ENCODE measurements at regions not wholly inside any gene's neighbourhood (a gene's known extent, or its start where the extent isn't known, plus 50 kb on each side); places are given as distances from the start of the nearest gene placed in this dataset.

- DNase-seq (ENCODE audit: low read depth in 2 of 2): no peak
Observed at GRCh38 chr5:133801431-133801830, 167.0 kb downstream of the C5orf15 start.

- no peak for DNase-seq (ENCODE audit: low read depth in 2 of 2)
Observed at GRCh38 chr5:133799571-133800237, 168.7 kb downstream of the C5orf15 start.

DNA sequence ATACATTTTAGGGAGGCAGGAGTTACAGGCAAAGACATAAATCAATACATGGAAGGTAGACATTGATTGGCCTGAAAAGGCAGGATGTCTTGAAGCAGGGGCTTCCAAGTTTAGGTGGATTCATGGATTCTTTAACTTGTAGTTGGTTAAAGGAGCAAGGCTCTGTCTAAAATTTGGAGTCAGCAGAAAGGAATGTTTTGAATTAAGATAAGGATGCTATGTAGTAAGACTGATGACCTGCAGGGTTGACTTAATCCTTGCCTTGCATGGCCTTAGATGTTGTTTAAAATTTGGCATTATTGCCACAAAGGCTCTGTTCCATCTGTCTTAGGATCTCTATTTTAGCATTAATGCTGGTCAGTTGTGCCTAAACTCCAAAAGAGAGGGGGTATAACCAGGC is 171.3 kb downstream of the C5orf15 start:
- no peak for DNase-seq (ENCODE audit: low read depth in 2 of 2)

- DNase-seq (ENCODE audit: low read depth in 2 of 2): no peak
Observed at GRCh38 chr5:133796186-133796585, 172.2 kb downstream of the C5orf15 start.

DNA sequence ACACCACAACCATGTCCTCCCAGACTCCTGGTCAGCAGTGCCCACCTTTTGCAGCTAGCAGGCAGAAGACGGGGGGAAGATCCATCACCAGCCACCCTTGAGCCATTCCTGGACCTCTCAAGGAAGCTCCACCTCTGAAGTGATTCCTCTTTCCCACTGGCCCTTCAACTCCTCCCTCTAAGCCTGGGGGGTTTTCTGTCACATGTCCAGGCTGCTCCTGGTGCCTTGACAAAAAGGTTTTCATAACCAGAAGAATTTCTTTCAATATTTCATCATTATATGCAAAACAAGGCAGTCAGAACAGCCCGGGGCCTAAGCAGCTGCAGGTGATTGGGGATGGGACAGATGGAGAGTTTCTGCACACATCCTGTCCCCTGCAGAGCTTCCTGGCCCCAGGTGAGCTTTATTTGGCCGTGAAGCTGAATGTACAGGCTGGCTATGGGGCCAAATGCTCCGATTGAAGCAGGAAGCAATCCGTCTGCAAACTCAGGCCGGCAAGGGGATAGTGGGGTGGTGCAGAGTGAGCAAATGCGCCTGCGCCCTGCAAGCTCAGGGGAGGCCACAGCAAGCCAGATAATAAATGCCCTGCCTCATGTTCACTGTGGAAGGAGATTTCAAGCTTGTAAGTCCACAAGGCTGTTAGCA is 173.5 kb downstream of the C5orf15 start:
- DNase-seq (ENCODE audit: low read depth in 2 of 2): no peak

DNA sequence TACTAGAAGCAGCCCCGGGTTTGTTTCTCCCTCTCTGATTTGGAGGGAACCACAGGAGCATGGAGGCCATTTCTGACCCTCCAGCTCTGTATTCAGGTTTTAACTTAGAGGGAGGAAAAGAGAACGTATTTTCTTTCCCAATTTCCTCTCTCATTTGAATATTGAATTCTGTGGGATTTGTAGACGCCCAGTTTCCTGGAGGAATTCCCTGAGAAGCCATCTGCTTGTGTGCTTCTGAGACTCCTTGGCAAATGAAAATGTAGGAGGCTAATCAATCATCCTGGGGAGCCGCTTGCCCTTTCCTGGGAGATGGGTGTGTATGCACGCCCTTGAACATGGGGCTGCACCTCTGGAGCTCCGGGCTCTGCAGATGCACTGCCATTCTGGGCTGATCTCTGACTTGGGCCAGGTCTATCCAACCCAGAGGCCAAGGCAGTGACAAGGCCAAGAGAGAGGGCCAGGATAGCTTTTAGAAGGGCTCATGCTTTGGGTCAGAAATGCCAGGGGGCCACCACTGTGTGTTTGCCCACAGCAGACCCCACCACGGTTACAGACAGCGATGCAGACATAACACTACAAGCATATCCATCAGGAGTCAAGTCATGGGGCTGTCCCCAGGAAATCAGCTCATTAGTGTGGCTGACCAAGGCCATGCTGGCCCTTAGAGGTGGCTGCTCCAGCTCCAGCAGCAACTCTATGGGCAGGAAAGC is 174.5 kb downstream of the C5orf15 start:
- no peak for DNase-seq (ENCODE audit: low read depth in 2 of 2)

- no peak for DNase-seq (ENCODE audit: low read depth in 2 of 2)
Observed at GRCh38 chr5:133792655-133793054, 175.8 kb downstream of the C5orf15 start.

GRCh38 chr5:133792024-133792423 is 176.4 kb downstream of the C5orf15 start:
- no peak for DNase-seq (ENCODE audit: low read depth in 2 of 2)

DNA sequence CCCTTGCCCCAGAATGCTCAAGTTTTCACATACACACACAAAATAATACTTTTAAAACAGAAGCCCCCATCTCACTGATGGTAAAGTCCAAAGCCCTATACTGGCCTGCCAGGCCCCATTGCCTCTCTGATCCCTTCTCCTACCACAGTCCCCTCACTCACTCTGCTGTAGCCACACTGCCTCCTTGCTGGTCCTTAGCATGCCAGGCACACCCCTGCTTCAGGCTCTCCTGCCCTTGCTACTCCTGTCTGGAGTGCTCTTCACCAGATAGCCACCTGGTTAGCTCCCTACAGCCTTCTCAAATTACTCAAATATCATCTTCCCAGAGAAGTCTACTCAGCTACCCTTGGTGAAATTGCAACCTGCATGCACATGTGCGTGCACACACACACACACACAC is 177.5 kb downstream of the C5orf15 start:
- no peak for DNase-seq (ENCODE audit: low read depth in 2 of 2)

DNA sequence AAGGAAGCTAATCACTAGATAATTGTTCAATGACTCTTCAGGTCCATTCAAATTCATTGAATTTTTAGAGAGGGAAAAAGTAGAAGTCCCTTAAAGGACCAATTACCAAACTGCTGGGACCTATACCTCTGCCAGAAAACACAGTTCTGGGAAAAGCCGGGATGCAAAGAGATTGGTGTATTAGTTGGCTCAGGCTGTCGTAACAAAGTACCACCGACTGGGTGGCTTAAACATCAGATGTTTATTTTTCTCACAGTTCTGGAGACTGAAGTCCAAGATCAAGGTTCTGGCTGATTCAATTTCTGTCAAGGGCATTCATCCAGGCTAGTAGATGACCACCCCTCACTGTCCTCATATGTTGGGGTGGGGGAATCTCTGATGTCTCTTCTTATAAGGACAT is 177.1 kb upstream of the FSTL4 start:
- DNase-seq (ENCODE audit: low read depth in 2 of 2): no peak

DNA sequence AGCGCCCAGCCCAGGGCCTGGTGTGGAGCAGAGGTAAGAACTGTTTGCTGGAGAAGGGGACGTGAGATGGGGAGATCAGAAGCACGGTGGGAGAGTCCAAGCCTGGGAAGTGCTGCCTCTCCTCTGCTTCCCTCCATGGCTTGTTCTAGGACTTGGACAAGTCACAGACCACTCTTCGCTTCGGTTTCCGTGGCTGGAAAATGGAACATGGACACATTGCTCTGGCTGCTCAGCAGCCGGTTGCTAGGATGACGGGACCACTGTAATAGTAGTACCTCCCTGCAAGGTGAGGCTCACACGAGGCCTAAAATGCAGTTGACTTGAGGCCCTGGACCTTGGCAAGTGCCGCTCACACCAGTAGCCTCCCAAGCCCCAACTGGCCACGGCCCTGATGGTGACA is 175.8 kb upstream of the FSTL4 start:
- no peak for DNase-seq (ENCODE audit: low read depth in 2 of 2)

DNA sequence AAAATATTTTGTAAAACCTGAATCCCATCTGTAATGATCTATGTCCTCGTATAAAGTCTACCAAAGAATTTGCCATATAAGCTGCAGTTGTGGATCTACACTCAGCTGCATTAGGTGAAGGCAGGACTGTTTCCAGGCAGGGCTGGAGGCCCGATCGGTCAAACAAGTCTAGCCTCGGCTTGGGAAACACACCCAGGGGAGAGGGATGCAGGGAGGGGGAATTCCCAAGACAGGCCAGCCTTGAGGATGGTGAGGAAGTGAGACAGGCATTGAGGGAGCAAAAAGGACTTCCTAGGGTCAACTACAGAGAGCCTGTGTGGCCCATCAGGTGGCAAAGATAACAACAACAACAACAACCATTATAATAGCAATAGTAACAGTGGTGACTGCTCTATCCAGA is 174.1 kb upstream of the FSTL4 start:
- no peak for DNase-seq (ENCODE audit: low read depth in 2 of 2)

DNA sequence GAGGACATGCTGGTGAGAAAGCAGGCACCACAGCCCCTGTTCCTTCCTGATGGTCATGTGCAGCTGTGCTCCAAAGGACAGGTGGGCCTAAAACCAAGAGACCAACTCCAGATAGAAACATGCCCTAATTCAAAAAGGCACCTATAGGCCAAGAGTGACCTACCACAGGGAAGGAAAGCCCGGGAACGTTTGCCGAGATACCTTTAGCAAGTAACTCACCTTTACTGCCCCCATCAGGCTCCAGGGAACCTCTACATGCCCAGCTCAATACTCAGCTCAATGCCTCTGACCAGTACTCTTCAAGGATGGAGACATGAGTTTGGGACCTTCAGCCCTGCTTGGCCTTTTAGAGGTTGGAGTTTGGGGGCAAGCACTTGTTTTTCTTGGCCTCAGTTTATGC is 172.8 kb upstream of the FSTL4 start:
- DNase-seq (ENCODE audit: low read depth in 2 of 2): no peak

DNA sequence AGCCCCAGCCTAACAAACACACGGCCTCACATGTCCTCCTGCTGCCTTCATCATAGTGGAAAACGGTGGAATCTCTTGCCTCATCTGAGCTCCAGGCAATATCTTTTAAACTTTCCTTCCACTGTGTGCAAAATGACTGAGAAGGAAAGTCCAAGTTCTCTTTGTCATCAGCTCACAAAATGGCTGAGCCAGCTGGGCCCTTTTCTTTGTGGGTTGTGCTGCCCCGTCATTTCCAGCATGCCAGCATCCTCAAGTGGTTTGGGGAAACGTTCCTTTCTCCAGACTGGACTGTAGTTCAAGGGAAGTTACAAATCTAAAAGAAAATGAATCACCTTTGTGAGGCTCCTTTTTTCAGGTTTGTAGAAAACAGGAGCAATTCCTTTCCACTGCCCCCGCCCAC is 171.1 kb upstream of the FSTL4 start:
- peak in 1 of 2 donors; percentile 3 for DNase-seq (ENCODE audit: low read depth in 2 of 2)

DNA sequence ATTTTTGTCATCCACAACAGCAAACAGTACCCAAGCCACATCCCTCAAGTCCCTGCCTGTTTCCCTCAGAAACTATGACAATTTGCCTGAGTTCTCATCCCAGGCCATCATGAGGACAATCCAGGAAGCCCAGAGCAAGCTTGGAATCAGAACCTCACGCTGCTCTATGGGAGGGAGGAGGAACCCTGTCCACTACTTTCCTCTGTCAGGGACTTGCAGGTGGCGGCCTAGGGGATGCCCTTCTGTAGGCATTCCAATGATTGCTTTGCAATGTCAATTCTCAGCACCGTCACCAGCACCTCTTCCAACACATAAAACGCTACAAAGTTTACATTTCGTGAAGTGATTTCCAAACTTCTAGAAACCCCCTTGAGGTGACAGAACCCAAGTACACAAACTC is 170.4 kb upstream of the FSTL4 start:
- DNase-seq (ENCODE audit: low read depth in 2 of 2): no peak

DNA sequence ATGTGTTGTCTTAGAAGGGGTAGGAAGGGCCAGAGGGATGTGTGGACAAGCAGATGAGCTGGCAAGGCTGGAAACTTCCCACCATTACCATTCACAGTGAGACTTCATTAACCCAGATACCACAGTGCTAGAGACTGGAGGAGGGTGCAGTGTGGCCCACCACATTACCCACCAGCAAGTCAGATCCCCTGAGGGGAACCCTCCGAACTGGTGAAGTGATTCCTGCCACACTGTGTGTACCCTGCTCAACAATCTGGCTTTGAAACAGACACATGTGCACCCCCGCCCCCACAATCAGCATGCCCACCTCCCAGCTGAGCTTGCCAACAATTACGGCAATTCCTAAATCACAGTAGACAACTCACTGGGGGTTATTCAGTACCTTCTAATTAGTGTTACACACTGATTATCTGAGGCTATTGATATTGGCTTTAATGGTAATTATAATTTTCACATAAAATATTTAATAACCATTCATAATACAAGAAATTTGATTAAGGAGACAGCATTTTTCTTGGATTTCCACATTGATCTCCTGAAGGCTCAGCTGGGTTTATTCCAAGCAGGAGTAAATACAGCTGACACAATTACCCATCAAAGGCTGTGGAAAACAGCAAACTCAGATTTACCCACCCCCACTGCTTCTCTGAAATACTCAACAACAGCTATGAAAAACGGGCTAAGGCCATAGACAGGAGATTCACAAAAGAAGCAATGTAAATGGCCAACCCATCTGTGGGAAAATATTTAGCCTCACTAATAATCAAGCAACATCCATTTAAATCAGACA is 169.3 kb upstream of the FSTL4 start:
- no peak for DNase-seq (ENCODE audit: low read depth in 2 of 2)

DNA sequence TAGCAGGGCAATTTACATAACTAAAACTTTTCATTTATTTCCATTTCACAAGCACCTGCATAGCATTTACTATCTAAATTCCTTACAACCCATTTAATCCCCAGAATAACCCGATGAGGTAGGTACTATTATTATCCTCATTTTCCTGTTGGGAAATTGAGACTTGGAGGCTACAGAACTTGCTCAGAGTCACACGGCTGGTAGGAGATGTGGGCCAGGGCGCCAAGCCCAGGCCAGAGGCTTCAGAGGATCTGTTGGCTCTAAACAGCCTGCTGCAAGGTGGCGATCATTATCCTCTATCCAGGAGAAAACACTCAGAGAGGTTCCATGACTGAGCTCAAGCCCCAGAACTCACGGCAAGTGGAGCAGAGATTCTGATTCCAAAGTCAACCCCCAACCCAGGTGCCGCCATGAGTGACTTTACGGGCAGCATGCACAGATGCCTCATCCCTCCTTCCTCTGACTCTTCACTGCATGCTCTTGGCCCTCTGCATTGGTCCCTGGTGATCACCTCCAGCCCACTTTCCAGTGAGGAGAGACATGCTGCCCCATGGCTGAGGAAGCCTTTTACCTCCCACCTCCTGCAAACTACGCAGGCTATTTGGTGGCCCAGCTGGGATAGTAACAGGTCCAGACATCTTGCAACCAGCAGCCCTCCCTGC is 168.4 kb upstream of the FSTL4 start:
- no peak for DNase-seq (ENCODE audit: low read depth in 2 of 2)

DNA sequence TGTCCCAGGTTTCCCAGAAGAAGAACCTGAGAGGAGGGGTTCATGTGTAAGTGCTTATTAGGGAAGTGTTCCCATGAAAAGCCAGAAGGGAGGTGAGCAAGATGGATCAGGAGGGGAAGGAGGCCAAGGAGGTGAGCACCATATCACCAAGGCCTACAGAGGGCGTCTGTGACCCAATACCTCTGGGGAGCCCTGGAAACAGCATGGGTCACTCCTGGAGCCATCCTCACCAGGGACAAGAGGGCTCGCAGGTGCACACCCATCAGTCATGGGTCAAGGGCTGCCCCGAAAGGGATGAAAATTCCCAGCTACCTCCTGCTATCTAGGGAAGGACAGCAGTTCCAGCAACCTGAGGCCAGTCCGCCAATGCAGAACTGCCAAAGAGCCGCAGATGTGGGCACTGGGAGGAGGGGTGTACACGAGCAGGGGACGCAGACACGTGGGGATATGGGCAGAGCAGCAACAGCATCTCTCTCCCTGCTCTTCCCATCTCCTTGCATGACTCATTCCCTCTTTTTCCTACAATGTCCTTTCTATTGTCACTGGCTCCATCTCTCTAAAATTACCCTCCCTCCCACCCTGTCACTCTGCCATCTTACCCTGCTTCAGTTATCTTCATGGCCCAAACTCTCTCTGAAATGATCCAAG is 167.6 kb upstream of the FSTL4 start:
- no peak for DNase-seq (ENCODE audit: low read depth in 2 of 2)

- no peak for DNase-seq (ENCODE audit: low read depth in 2 of 2)
Observed at GRCh38 chr5:133778636-133779035, 166.3 kb upstream of the FSTL4 start.

DNA sequence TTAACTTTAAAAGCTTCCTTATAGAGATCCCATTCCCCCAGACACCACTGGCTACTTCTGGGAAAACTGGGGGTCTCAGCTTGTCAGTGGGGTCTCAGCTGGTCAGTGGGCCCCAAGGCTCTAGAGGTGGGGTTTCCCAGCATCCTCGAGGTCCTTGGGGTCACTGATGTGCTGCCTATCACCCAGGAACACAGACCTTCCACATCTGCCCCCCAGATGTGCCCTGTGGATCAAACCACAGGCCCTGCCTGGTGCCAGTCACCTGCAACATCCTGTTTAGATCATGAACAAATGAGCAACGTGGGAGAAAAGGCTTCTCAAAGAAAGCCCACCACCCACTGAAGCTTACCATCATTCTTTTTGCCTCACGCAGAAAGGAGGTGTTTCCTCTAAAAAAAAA is 165.6 kb upstream of the FSTL4 start:
- DNase-seq (ENCODE audit: low read depth in 2 of 2): no peak

DNA sequence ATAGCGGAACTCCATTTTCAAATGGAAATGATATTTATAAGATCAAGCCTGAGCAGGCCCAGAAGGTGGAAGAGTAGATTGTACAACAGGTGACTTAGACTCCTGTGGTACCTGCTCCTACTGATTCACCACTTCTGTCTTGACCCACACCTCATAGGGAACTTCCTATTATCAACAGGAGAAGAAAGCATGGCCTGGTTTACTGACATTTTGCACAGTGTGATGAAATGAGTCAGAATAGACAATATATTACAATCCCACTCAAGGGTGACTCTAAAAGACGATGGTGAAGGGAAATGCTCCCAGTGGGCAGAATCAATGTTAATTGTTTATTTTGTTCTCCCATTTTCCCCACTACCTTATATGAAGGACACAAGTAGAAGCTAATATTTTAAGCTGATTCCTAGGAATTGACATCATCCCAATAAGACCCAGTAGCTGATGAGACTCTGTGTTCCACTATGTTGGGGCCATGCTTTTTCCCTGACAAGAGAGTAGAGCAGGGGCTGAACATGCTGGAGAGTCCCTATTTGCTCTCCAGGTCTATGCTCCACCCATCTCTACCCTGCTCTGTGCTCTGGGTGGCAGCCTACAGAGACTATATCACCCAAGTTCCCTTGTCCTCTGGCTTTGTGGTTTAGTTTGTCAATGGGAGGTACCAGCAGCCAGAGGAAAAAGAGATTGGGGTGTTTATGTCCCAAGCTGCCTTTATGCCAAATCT is 163.4 kb upstream of the FSTL4 start:
- no peak for DNase-seq (ENCODE audit: low read depth in 2 of 2)

Data from stimulated activated CD4-positive, alpha-beta T cell treated with anti-CD3 and anti-CD28 coated beads, Interleukin-15, amount 100 ng/mL, for 48 hours (primary cell).